GM18873 (cell line): ENCODE measurements at regions not wholly inside any gene's neighbourhood (a gene's known extent, or its start where the extent isn't known, plus 50 kb on each side); places are given as distances from the start of the nearest gene placed in this dataset.
"Not testable (repeated sequence)": the region's sequence is repeated elsewhere in the genome, so short reads cannot be mapped to it uniquely, and the experiment has no call there.

Experiments used
- ATAC-seq: cut with Tn5 transposase; IDR thresholded peaks from one replicate; pipeline ENCODE4 v1.9.1; 2021; ENCODE audit warnings: mild to moderate bottlenecking, moderate library complexity, moderate number of reproducible peaks; ENCODE audit not compliant: unreplicated experiment, low FRiP score

GRCh38 chr16:85513180-85513579, 99.9 kb upstream of the GSE1 start:
- no peak for ATAC-seq

- no peak for ATAC-seq
Measured at GRCh38 chr16:85513649-85514048, 99.5 kb upstream of the GSE1 start.

- no peak for ATAC-seq
Measured at GRCh38 chr16:85514295-85514597, 98.9 kb upstream of the GSE1 start.

- no peak for ATAC-seq
Measured at GRCh38 chr16:85514598-85515318, 98.4 kb upstream of the GSE1 start.

- no peak for ATAC-seq
Measured at GRCh38 chr16:85515319-85515745, 97.8 kb upstream of the GSE1 start.

- ATAC-seq = no peak
Measured at GRCh38 chr16:85515830-85516397, 97.2 kb upstream of the GSE1 start.

GRCh38 chr16:85517154-85517553, 96.0 kb upstream of the GSE1 start:
- ATAC-seq = no peak

GRCh38 chr16:85517563-85518179, 95.5 kb upstream of the GSE1 start:
- ATAC-seq = no peak

- ATAC-seq = no peak
Measured at GRCh38 chr16:85518398-85519049, 94.6 kb upstream of the GSE1 start.

GRCh38 chr16:85519050-85519440, 94.1 kb upstream of the GSE1 start:
- ATAC-seq = not testable (repeated sequence)

- no peak for ATAC-seq
Measured at GRCh38 chr16:85519540-85520231, 93.4 kb upstream of the GSE1 start.

- ATAC-seq = no peak
Measured at GRCh38 chr16:85520853-85521521, 92.1 kb upstream of the GSE1 start.

GRCh38 chr16:85521552-85522307, 91.4 kb upstream of the GSE1 start:
- ATAC-seq = no peak

GRCh38 chr16:85522308-85522841, 90.7 kb upstream of the GSE1 start:
- no peak for ATAC-seq

GRCh38 chr16:85522842-85523601, 90.1 kb upstream of the GSE1 start:
- no peak for ATAC-seq

GRCh38 chr16:85523602-85524364, 89.3 kb upstream of the GSE1 start:
- no peak for ATAC-seq

- ATAC-seq = no peak
Measured at GRCh38 chr16:85524365-85524629, 88.8 kb upstream of the GSE1 start.
